NCI-H2196 treated with DMSO at 0.1 percent for 48 hours (cell line): ENCODE measurements at regions not wholly inside any gene's neighbourhood (a gene's known extent, or its start where the extent isn't known, plus 50 kb on each side); places are given as distances from the start of the nearest gene placed in this dataset.

Experiments
- DNase-seq: peaks from one replicate; lab custom pipeline; 2025; ENCODE audit not compliant: unreplicated experiment; lab: John Stamatoyannopoulos, UW

DNA sequence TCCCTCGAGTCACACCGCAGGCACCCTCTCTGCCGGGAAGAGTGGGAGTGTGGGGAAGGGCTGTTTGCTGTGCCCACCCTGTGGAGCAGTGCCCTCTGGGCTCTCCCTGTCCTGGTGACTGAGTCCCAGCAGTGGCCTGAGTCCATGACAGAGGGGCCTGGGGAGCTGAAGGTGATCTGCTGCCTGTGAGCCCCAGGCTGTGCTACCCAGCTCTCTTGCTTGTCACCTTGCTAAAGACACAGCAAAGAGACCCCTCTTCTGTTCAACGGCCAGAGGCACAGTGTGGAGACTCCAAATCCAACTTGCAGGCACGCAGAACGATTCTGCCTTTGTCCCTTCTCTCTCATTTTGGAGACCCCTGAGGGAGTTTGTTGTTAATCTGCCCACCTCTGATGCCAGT, 232.6 kb downstream of the OPA1 start:
- DNase-seq = no peak

DNA sequence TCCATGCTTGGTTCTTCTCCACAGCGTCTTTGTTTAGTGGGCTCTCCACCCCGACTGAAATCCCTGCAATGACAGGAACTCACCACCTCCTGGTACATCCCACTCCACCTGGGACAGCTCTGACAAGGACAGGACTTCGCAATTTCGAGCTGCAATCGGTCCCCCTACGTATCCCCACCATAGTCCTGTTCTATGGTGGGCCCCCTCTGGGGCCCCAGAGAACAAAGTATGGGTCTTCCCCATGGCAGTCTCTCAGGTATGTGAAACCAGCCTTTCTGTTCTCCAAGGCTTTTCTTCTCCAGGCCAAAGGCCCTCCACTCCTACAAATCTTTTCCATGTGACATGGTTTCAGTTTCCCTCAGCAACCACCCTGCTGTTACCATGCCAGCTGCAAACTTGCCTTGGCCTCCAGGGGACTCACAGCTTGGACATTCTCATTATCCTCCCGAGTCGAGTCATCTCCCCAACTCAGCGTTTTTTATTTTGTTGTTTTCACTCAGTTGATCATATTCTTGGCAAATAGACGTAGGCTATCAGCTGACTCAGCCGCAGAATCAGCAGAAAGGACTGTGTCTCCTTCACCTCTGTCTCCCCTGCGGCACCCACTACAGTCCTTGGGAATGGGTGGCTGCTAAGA, 233.3 kb downstream of the OPA1 start:
- peak; percentile 90 for DNase-seq

- no peak for DNase-seq
Measured at GRCh38 chr3:193827040-193827669, 234.1 kb downstream of the OPA1 start.

DNA sequence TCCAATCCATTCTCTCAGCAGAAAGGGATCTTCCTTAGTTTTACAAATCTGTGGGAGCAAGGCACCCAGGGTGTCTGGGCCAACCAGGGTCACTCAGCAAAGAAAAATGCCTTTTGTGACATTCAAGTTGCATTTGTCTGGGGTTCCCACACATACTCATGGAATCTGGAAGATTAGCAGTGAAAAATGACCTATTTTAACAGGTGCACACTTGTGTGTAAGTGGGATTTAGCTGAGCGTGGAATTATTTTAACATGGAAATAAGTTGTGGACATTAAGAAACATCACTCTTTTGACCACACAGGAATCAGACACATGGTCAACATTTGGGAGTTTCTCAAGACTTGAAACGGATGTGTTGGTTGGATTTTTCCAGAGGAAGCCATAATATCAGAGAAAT, 234.9 kb downstream of the OPA1 start:
- DNase-seq = no peak

GRCh38 chr3:193828477-193828876, 235.5 kb downstream of the OPA1 start:
- DNase-seq = no peak

DNA sequence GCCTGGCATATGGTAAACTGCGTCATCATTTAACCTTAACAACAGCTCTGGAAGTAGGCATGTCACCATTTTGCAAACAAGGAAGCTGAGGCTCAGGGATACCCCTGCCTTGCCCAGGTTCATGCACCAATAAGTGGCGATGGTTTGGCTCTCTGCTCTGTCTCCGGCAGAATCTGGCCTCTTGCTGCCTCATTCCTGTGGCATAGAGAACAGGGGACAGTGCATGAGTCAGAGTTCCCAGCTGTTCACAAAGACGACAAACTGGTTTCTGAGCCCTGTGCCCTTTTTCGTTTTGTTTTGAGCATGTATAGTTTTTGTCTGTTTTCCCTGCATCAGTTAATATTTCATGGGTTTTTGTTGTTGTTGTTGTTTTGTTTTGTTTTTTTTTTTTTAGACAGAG, 236.8 kb downstream of the OPA1 start:
- DNase-seq = peak; percentile 61

DNA sequence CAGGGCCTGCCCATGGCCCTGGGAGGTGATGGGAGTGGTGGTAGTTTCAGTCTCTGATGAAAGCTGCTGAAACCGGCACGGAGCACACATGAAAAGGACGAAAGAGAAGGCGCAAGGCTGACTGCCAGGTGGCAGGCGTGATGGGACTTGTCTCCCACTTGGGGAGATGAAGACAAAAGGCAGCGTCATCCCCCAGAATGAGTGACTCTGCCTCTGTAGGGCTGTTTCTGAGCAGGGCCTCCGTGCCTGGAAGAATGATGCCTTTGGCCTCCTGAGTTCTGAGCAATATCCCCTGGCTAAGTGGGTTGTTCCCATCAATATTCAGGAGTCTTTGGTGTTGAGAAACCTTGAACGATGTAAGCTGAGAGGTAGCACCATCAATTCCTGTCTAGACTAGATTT, 237.8 kb downstream of the OPA1 start:
- DNase-seq = peak; percentile 97

DNA sequence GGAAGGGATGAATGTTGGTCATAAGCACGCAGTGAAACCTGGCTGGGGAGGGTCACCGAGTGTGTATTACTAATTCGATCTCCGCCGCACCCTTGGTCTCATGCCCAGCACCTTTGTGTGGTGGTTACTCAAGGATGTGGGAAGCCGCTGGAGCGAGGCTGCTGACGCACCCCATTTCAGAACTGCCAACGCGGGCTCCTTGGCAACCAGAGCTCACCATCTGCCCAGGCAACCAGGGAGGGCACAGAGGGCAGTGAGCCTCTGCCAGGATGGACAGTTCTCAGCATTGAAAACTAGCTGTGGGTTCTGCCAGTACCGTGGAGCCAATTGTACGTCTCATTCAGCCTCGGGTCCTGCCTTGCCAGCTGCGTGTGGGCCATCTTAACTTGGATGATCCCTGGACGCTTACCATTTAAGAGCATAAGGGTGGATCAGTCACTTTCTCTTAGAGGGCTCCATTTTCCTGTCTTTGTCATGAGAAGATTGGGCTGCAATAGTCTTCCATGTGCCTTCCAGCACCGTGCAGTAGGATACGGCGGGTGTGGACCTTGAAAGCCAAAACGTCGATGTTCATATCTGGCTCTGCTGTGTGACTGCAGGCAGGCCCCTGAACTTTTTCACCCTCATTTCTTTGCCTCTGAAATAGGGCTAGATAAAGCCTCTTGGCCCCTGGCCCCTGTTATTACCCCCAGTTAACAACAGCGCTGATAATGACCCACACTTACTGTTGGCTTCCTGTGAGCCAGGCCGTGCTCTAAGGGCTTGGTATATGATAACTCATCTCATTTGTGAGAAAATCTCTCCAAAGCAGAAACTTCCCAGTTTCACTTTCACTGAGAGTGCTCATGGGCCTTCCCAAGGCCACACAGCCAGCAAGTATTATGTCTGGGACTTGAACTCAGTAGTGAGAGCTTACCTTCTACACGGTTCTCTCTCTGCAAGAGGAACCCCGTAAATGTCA, 238.8 kb downstream of the OPA1 start:
- DNase-seq = peak; percentile 100

GRCh38 chr3:193832833-193833413, 239.9 kb downstream of the OPA1 start:
- no peak for DNase-seq

- no peak for DNase-seq
Measured at GRCh38 chr3:193833592-193833991, 240.6 kb downstream of the OPA1 start.

DNA sequence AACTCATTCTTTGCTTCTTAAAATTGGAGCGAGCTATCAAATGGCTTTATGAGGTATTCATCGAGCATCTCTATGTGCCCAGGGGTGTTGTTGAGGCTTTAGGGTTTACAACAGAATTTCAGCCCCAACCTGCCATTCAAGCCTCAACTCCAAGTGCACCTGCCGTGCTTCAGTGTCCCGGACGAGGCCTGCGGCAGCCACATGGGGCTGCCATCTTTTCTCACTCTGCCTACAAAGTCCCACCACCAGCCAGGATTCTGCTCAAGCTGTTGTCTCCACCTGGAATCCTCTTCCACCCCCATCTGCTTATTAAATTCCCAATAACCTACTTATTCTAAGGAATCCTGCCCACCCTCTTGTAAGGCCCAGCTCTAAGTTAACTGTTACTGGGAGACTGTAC, 242.4 kb downstream of the OPA1 start:
- no peak for DNase-seq

DNA sequence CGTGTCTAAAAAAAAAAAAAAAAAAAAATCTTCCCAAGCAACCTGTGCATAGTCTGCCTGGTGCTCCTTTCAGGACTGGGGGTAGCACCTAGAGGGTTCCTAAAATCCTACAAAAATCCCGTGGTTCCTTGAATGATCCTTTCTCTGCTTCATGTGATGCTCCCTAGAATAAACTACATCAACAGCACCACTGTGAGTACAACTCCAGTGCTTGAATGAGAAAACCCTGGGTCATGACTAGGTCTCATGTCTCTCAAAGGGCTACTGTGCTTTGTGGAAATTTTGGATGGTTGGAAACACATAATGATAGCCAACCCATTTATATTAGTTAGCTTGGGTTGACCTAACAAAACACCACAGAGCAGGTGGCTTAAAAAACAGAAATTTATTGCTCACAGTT, 243.5 kb downstream of the OPA1 start:
- DNase-seq = no peak

DNA sequence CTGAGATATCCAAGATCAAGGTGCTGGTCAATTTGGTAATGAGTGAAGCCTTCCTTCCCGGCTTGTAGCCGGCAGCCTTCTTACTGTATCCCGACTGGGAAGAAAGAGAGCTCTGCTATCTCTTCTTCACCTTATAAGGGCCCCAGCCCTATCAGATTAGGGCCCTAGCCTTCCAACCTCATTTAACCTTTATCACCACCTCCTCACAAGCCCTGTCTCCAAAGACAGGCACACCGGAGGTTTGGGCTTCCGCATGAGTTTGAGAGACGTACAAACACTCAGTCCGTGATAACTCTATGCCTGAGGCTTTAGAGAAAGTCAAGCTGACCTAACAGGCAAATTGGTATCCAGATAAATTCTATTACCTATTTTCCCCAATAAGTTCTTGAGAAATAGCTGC, 243.9 kb downstream of the OPA1 start:
- DNase-seq = no peak

GRCh38 chr3:193837347-193837827, 244.4 kb downstream of the OPA1 start:
- no peak for DNase-seq

DNA sequence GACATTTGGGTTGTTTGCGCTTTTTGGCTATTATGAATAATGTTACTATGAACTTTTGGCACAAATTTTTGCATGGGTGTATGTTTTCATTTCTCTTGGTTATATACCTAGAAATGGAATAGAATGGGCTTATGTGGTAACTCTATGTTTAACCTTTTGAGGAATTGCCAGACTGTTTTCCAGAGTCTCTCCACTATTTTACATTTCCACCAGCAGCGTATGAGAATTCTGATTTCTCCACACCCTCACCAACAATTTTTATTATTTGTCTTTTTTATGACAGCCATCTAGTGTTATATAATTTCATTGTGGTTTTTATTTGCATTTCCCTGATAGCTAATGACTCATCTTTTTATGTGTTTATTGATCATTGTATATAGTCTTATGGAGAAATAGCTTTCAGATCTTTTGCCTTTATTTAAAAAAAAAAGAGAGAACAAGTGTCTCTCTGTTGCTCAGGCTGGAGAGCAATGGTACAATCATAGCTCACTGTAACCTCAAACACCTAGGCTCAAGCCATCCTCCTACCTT, 247.2 kb downstream of the OPA1 start:
- no peak for DNase-seq

- no peak for DNase-seq
Measured at GRCh38 chr3:193841581-193841980, 248.6 kb downstream of the OPA1 start.

DNA sequence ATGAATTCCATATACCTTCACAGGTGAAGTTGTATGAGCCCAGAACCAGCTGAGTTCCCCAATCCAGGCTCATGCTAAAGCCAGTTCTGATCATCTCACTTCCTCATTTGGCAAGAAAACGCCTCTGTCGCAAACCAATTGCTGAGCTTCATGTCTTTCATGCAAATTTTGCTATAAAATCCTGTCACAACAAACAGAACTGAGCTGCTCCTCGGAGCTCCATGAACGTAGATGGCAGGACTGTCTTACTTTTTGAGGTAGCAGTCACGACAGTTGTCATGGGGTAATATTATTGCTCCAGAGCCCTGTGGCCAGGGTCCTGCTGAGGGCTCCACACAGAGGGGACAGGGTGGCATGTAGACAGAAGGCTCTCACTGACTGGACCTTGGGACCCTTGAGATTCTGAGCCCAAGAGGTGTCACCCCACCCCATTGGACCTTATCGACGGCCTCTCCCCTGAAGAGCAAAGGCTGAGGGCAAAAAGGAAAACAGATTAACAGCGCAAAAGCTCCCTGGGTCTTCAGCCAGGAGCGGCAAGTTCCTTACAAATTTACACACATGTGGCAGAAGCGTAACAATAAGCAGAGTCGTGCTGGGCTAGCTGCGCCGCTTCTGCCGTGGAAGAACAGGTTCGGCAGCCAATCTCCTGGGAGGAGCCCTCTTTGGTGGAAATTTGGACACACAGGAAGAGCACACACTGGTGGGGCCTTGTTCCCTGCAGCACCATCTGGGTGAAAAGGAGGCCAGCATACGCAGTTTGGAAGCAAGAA, 249.2 kb downstream of the OPA1 start:
- DNase-seq = no peak

DNA sequence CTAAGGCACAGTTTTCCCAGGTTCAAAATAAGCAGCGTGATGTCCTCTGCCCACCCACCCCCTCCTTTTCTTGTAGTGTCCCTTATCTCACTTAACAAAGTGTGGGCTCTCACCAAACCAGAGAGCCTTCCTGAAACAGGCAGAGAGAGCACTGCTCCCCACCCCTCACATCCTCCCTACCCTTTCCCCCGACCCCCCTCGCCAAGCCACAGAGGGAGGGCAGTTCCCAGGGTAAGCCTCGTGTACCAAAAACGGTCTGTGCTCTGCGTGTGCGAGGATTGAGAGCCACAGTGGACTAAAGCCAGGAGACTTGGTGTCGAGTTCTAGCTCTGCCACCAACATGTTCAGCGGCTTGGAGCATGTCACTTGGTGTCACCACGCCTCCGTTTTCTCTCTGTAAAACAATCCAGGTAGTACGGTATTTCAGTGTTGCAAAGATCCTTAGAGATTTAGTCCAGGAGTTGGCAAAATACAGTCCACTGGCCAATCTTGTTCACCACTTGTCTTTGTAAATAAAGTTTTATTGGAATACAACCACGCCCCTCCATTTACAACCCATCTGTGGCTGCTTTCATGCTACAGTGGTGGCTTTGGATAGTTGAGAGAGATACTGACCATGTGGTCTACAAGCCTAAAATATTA, 249.9 kb downstream of the OPA1 start:
- no peak for DNase-seq

DNA sequence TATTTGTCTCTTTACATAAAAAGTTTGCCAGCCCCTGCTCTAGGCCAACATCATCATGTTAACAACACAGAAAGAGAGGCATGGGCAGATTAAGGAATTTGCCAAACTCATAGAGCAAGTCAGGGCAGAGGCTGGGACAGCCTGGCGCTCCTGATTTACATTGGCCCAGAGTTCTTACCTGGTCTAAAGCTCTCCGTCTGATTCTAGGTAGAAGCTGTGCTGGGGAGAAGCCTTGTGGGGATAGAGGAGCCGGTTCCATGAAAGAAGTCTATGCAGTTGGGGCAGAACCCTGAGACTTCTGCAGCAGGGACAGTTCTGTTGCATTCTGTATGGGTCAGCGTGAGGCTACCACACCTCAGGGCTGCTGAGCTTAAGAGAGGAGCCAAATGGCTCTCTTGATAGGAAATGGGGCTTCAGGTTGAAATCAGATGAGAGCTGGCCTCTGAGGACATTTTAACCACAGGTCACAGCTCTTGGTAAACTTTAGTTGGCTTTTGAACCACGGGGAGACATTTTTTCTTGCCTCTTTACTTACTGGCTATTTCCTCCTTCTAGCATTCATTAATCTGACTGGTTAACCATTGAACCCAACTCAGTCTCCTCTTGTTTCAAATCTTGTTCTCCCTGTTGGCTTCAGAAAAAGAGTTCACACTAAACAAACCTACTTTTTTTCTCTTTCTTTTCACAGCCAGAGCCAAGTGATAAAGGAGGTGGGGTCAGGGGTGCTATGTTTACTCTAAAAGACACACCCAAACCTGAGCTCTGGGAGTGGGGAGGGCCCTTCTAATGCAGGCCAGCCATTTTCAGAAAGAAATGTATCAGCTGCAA, 250.7 kb downstream of the OPA1 start:
- DNase-seq = no peak
